NCI-H128 (cell line): ENCODE measurements at regions not wholly inside any gene's neighbourhood (a gene's known extent, or its start where the extent isn't known, plus 50 kb on each side); places are given as distances from the start of the nearest gene placed in this dataset.

Experiments
- DNase-seq: peaks from one replicate; lab custom pipeline; 2025; ENCODE audit not compliant: unreplicated experiment; lab: John Stamatoyannopoulos, UW

- DNase-seq, result no peak
These were observed 942.2 kb upstream of the MIR17HG start for GRCh38 chr13:90405301-90405700.

GRCh38 chr13:90412980-90413379 is 934.5 kb upstream of the MIR17HG start:
- DNase-seq, result no peak

- no peak for DNase-seq
These were observed 933.9 kb upstream of the MIR17HG start for GRCh38 chr13:90413548-90413947.

- no peak for DNase-seq
These were observed 932.5 kb upstream of the MIR17HG start for GRCh38 chr13:90414691-90415596.

GRCh38 chr13:90415902-90416301 is 931.6 kb upstream of the MIR17HG start:
- DNase-seq, result no peak

DNA sequence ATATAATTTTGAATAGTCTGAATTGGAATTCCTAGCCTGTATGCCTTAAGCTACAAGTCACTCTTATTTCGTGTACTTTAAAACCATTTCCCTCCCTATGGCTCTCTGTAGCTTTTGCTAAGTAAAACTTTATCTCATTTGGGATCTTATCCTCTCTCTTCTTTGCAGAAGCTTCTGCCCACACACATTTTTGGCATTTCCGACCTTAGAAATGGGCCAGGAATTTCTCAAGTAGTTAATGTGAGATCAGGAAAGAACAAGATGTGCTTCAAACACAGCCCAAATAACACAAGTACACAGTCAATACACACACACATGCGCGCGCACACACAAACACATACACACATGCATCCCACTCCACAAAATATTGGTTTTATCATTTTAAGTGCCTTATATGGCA is 931.0 kb upstream of the MIR17HG start:
- no peak for DNase-seq

GRCh38 chr13:90416938-90417337 is 930.5 kb upstream of the MIR17HG start:
- no peak for DNase-seq

DNA sequence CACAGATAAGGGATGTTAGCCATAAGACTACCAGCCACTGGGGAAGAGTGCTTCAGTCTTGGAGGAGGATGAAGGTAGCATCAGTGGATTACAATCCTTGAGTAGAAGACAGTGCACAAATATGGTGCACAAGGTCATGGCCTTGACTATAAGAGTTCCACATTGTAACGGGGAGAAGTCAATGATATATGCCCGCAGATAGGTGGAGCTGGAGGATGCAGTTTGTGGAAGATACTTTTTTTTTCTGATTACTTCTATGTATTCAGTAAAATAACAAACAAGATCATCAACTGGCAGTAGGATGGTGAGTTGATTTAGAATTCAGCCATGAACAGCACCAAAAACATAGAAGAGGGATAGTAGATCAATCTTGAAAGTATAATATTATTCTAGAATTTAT is 926.8 kb upstream of the MIR17HG start:
- no peak for DNase-seq

- no peak for DNase-seq
These were observed 919.9 kb upstream of the MIR17HG start for GRCh38 chr13:90427322-90428272.

GRCh38 chr13:90428522-90429210 is 918.8 kb upstream of the MIR17HG start:
- DNase-seq, result no peak

DNA sequence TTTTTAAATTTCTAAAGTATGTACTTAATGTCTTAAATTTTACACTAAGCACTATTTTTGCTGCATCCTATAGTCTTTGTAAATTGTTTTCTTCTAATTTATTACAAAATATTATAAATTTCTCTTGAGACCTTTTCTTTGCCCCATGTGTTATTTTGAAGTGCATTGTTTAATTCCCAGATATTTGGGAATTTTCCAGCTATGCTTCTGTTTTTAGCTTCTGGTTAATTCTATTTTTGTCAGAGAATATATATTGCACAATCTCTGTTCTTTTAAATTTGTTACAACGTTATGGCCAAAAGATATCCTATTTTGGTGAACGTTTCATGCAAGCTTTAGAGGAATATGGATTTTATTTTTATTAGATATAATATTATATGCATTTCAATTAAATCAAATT is 917.4 kb upstream of the MIR17HG start:
- DNase-seq, result no peak

DNA sequence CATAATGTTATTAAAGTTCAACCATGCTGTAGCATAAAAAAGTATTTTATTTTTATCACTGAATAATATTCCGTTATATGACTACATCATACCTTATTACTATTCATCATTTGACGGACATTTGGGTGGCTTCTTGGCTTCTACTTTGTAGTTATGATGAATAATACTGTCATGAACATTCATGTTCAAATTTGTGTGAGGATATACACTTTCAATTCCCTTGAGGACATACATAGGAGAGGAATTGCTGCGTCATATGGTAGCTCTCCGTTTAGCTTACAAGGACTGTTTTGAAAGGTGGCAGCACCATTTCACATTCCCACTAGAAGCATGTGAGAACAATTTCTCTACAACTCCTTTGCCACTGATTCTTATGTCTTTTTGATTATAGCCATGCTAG is 910.8 kb upstream of the MIR17HG start:
- DNase-seq, result no peak

DNA sequence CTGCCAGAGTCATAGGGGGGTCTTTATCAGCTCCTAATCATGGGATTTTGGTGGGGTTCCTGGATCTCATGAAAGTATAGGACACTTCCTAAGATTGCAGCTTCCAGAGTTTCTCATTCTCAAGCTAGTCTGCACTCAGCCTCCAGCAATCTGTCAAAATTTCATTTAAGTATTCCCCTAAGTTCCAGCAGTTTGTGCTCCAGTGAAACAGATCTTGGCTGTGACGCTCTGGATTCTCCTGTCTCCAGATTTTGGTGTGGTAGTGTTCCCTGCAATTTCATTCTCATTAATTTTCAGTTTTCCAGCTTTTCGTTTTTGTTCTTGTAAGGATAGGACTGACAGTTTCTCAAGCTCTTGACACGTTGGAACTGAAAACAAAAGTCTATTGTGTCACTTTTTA is 908.9 kb upstream of the MIR17HG start:
- DNase-seq, result no peak

- no peak for DNase-seq
These were observed 904.2 kb upstream of the MIR17HG start for GRCh38 chr13:90443268-90443667.

DNA sequence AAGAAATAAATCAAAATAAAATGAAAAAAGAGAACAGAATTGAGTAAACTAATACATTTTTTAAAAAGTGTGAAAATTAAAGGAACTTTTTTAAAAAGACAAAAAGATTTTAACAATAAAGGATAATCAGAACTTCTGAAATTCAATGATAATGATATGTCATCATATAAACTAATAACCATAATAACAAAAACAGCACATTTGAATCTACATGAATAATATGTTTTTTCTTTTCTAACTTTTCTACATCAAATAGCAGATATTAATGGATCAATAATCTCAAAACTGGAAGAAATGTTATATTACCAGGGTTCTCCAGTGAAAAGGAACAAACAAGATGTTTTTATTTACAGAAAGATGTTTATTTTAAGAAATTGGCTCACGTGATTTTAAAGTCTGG is 903.3 kb upstream of the MIR17HG start:
- DNase-seq, result no peak

GRCh38 chr13:90445179-90445578 is 902.3 kb upstream of the MIR17HG start:
- no peak for DNase-seq

DNA sequence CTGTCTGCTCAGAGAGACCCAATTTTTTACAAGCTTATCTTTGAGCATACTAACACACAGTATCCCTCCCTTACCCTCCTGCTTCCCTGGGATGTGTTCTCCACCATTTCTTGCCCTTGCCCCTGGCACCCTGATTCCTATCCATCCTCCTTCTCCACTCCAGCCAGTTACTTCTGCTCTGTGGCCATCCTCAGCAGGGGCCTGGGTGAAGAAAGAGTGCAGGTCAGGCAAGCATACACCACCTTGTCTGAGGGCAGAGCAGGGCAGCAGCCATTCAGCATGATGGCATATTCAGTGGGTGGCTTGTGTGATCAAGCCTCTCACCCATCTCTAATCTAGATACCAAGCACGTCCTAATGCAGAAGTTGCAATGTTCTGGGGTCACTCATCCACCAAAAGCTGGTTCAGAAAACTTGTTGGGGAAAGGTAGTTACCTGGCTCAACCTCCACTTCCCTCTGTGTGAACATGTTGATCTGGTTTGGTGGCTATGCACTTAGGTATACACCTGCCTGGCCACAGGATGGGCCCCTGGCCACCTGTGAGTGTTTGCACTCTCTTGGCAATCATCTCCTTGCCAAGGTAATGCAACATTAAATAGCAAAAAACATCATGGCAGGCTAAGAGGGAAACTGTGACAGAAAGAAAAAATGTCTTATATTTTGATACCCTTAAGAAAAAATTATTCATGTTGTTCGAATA is 900.3 kb upstream of the MIR17HG start:
- DNase-seq, result no peak

- no peak for DNase-seq
These were observed 899.8 kb upstream of the MIR17HG start for GRCh38 chr13:90447734-90448101.

DNA sequence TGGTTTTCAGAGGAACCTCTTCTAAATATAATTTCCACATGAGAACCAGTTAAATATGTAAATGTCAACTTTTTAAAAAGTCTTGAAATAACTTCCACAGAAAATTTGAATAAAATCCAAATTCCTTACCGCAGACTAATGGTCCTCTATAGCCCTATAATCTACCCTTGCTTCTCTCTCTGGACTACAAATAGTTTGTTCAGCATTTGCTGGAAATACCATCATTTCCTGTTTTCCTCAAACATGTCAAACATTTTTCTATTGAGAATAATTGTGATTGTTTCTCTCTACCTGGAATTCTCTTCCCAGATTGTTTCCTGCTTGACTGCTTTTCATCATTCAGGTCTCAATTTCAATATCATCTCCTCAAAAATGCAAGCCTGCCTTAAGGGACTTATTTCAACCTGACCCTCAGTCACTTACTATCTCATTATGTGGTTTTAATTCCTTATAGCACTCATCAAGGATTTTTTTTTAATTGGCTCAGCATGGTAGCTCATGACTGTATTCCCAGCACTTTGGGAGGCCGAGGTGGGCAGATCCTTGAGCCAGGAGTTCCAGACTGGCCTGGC is 898.9 kb upstream of the MIR17HG start:
- no peak for DNase-seq

DNA sequence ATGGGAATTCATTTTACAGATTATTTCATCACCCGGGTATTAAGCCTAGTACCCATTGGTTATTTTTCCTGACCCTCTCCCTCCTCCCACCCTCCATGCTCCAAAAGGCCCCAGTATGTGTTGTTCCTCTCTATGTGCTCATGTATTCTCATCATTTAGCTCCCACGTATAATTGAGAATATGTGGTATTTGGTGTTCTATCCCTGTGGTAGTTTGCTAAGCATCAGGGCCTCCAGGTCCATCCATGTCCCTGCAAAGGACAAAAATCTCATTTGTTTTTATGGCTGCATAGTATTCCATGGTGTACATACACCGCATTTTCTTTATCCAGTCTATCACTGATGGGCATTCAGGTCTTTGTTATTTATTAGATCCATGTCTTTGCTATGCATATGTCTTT is 894.1 kb upstream of the MIR17HG start:
- no peak for DNase-seq
